HG02938 (cell line): ENCODE measurements at regions not wholly inside any gene's neighbourhood (a gene's known extent, or its start where the extent isn't known, plus 50 kb on each side); places are given as distances from the start of the nearest gene placed in this dataset.

Experiments used
- ATAC-seq: cut with Tn5 transposase; IDR thresholded peaks from one replicate; pipeline ENCODE4 v1.9.1; 2021; ENCODE audit warnings: mild to moderate bottlenecking, moderate library complexity; ENCODE audit not compliant: unreplicated experiment

DNA sequence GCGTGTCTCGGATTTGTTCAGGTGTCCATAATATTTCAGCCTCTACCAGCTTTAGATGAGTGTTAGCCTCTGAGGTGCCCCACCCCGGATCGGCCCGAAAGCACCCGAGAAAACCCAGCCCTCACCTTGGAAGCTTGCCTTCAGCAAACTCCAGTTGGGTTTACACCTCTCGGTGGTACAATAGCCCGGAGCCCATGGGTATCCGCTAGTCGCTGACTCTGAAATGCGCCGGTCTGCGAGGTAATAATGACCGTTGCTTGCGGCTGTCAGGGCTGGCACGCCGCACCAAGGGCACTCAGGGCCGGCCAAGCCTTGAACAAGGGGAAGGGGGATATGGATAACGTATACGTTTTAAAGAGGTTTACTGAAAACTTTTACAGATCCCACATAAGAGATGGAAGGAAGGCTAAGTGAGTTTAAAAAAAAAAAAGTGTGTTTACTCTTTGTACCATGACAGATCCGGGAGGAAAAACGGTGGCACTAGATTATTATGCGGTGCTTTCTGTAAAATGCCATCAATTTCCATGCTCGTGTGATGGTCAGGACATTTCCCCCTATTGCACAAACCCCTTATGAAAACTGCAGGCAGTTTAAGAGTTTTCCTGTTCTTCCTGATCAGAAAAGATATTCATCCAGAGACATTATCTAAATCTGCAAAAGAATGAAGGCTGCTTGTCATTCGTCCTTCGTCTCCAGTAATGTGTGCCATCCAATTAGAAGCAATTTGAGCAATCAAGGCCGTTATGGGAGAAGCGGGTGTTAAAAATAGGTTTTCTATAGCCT, 124.2 kb downstream of the TMEM161B start:
- no peak for ATAC-seq

DNA sequence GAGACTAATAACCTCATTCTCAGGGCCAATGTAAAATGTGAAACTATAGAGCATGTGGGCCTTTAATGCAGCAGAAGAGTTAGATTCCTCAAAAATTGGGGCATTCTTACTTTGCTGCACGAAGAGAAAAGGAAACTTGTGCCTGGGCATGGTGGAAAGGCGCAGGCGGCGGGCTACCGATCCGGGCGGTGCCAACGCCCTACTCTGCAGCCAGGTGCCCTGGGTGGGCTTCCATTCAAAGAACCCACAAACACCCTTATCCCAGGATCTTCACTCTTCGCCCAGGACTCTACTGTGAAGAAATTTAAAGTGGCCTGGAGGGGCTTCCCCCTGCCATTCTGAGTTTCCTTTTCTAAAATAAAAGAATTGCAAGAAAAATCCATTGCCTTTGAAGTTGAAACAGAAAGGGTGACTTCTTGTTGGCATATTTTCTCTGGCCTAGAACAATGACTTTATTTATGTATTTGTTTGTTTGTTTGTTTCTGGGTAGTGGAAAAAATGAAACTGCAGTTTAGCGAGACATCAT, 124.9 kb downstream of the TMEM161B start:
- ATAC-seq, result no peak

DNA sequence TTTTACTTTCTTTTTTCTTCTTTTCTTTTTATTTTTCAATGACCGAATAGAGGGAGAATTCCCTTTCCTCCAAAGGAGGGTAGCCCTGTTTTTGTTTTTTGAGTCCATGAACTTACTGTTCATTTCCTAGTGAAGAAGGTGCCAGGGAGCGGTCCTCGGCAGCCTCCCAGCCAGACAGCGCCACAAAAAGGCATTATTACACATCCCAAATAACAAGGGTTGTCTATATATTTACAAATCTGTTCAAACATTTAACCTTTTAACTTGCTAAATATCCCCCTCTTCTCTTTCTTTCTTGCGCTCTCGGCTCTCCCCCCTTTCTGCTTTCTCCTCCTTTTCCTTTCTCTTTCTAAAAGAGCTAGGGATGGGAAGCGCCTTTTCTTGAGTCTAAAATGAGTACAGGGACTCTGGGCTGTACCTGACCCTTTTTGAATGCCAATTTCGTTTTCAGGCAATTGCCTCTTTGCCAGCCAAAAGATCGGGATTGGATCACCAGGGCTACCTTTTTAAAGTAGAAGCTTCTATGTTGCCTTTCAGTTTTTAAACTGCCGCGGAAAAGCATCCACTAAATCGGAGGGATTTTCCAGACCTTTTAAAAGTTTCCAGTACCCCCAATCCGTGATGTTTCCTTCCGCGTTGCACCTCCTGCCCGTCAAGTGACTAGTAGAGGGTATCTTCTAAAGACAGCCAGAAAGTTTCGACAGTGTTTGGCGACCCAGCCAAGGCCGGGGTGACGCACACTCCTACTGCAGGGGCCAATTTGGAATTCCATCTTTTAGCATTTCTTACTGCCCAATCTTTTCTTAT, 125.6 kb downstream of the TMEM161B start:
- no peak for ATAC-seq

DNA sequence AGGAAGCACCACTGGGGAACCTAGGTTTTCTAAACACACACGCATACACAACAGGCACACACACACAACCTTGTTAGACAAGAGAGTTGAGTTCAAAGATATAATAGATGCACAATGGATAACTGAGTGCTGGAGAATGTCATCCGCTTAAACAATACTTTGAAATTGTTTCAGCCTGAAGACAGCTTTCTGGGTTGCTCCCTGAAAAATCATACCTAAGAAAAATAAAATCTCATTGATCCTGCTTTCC, 126.1 kb downstream of the TMEM161B start:
- no peak for ATAC-seq

DNA sequence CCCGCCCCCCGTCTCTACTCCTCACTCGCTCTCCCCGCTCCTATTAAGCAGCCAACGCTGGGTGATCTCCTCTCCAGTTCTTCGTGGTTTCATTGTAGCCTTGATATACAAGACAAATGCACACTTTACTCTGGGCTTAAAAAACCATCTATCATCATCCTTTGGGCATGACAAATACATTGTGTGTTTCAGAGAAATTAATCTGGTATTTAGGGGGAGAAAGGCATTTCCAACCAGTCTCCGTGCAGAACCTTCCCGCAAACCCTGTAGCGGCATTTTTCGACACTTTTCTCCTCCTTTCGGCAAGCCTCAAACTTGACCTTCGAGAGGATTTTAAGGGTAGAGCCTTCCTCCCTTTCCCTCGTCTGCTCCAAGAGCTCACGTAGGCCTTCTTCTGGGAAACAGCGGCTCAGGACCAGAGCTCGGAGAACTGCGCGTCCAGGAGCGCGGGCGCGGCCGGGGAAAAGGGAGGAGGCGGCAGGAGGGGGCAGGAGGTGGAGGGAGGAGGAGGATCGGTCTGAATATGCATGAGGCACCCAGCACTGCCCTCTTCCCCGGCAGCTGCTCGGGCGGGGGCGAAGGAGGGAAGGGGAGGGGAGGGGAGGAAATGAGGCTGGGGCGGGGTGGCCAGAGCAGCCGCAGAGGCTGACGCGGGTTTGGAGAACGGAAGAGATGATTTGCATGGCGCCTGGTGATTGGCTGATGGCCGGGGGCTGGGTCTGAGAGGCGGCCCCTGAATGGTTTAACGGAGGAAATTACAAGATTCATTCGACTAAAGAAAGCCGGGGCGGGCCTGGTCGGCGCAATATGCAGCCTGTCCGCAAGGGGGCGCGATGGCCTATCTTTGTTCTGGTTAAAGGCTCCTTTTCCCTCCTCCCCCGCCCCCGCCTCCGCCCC, 127.5 kb downstream of the TMEM161B start:
- ATAC-seq, result peak; percentile 93

DNA sequence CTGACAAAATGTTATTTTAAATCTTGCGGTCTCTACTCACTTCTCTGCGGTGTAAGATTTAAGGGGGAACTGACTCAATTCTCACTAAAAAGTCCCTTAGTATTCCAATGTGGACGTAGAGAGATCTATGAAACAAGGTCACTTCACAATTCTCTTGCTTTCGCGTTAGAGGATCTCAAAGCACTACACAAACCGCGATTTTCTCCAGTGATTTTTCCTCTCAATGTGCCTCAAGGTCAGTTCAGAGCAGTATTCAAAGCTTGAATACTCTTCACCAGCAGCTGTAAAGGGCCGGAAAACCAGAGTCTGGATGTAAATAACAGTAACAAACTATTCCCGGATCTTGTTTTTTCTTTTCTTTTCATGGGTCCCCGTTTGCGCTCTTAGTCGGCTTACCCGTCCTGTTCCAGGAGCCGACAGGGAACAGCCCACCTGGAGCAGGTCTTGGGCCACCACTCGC, 128.2 kb downstream of the TMEM161B start:
- no peak for ATAC-seq

DNA sequence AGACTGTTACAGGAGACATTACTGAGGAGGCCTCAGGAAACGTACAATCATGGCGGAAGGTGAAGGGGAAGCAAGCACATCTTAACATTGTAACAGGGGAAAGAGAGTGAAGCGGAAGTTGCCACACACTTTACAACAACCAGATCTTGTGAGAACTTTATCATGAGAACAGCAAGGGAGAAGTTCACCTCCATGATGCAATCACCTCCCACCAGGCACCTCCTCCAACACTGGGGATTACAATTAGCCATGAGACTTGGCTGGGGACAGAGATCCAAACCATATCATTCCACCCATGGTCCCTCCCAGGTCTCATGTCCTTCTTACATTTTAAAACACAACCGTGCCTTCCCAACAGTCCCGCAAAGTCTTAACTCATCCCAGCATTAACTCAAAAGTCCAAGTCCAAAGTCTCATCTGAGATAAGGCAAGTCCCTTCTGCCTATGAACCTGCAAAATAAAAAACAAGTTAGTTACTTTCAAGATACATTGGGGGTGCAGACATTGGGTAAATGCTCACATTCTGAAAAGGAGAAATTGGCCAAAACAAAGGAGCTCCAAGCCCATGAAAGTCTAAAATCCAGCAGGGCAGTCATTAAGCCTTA, 138.3 kb downstream of the TMEM161B start:
- ATAC-seq, result no peak

DNA sequence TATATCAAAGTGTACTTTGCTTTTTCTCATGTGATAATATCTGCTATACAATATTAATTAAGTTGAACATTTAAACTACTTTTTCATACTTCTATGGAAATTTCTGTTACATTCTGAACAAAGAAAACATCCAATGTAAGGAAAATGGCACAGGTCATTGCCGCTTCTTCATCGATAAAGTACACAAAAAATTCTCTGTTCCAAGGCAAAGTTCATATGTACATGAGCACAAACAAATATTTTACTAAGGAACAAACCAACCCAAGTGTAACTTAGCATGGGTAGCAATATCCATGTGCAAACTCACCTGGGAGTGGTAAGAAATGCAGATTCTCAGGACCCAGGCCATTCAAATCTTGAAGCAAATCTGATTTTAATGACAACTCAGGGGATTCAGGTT, 139.8 kb downstream of the TMEM161B start:
- ATAC-seq, result no peak

DNA sequence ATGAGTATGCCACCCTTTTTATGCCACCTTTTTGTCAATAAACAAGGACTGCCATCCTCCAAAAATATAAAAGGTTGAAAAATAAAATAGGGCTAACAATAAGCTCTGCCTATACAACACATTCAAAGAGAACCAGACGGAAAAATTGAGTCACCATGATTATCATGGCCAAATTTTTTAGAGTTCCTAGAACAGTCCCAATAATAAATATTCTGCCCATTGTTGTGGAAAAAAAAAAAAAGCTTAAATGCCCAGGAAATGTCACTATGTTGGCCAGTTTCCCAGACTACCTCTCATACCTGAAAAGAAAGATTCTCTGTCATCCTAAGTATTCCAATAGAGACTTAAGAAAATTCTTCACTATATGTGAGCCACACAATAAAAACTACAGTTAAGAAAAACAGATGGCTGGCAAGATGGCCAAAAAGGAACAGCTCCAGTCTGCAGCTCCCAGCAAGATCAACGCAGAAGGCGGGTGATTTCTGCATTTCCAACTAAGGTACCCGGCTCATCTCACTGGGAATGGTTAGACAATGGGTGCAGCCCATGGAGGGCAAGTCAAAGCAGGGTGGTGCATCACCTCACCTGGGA, 149.0 kb downstream of the TMEM161B start:
- ATAC-seq, result no peak

DNA sequence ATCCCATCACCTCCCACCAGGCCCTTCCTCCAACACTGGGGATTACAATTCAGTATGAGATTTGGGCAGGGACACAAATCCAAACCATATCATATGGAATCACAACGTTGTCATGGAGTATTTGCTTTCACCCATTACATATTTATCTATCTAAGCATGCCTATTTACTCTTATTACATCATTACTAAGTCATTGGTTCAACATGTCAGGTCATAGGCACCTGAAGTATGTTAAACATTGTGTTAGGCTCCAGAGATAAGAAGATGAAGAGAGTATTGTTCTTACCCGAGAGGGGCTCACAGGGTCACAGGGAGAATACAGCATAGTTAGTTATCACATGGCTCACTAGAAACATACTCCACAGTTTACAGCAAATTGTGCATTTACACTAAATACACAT, 150.5 kb downstream of the TMEM161B start:
- no peak for ATAC-seq

DNA sequence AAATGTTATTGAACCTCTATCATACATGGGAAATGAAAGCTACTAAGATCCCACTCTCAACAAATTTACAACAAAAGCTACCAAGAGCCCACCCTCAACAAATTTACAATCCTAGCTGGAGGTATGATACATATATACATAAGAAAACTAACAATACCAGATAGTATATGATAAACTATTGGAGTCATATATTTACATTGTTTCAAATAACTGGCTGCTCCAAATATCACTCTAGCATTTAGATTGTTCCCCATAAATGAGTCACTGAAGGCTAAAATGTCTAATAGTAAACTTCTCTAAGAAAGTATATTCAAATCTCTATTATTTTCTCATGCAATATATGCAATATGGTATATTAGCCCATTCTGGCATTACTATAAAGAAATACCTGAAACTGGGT, 151.1 kb downstream of the TMEM161B start:
- no peak for ATAC-seq

DNA sequence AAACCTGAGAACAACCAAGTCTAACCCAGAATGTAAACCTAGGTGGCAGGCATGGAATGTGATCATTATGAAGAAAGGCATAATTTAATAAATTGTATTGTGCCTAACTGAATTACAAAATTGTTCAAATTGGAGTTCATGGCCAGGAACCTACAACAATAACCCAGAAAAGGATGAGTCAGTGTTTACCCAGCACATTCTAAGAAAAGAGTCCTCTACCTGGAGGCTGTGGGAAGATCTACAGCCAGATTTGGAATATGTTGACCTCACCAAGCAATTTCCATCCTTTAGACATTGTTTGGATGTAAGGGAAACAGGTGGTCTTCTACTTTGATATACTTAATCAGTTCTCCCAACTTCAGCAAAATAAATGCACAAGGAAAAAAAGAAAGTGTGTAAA, 152.2 kb downstream of the TMEM161B start:
- ATAC-seq, result no peak

DNA sequence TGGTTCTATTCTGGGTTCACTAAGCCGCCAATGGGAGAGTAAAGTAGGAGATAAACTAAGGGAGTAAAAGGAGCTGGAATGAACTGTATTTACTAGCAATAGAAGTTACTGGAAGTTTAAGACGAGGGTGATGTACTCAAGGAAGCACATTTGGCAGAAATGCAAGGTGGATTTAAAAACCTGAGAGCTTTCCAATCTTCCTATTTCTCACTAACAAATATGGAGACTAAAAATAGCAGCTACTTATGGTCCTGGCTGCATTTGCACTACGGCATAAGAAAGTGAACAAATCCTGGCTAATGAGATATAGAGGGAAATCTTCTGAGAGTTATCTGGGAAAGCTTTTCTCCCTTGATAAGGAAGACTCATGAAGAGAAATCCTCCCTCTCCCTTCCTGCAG, 153.4 kb downstream of the TMEM161B start:
- ATAC-seq, result no peak

DNA sequence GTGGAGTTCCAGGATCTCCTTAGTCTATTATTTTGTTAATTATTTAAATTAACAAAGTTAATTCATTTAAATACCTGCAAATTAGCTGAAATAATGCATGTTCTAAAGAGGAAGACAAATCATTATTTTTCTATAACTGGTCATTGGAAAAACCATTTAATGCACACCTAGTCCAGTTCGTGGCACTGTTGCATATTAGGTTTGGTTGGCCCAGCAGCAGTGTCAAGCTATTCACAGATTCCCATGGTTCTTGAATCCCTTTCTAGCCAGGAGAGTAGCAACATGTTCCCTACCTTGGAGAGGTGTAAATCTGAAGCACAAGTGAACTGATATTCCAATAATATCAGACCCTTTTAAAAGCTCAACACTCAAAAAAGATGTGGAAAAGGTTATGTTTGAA, 155.2 kb downstream of the TMEM161B start:
- ATAC-seq, result no peak

DNA sequence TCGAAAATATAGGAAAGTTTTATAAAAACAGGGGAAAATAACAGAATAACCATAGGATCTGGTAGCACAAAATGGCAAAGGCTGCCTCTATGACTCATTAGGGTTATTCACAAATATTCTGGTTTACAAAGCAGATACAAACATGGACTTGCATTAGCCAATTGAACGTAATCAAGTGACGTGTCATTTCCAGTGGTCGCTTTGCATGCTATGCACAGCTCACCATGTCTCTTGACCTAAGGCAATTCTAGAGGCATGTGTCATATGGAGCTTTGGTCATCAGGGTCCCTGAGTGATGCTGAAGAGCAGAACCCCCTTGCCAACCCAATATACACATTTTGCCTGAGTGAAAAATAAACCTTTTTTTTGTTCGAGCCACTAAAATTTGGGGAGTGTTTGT, 158.8 kb downstream of the TMEM161B start:
- no peak for ATAC-seq

DNA sequence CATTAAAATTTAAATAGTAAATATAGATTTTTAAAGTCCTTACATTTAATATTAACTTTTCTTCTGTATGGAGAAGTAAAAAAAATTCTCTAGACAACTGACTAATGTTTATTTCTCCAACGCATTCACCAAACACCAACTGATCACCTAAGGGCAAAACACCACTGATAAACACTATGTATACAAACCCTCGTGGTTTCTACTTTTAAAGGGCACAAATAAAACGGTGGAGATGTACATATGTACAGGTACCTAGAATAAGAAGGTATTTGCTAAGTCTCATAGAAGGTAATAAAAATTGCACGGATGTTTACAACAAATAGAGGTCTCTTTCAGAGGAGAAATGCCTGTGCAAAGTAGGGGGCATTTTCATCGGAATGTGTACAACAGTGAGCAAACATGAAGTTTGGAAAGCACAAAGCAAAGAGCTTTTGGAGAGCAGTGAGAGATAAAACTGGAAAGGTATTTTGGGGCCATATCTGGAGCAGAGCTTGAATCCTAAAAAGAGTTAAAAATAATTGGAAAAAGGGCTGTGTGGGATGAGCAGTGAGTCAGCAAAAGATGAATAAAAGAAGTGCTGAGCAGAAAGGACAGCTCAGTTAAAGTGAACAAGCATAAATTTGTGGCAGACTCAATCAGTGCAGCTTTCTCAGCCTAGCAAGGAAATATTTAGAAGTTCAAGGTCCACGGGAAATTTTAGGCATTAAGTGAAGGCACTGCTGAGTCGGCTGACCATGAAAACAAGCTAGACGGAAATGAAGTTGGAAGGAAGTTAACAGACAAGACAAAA, 160.0 kb downstream of the TMEM161B start:
- ATAC-seq, result no peak

DNA sequence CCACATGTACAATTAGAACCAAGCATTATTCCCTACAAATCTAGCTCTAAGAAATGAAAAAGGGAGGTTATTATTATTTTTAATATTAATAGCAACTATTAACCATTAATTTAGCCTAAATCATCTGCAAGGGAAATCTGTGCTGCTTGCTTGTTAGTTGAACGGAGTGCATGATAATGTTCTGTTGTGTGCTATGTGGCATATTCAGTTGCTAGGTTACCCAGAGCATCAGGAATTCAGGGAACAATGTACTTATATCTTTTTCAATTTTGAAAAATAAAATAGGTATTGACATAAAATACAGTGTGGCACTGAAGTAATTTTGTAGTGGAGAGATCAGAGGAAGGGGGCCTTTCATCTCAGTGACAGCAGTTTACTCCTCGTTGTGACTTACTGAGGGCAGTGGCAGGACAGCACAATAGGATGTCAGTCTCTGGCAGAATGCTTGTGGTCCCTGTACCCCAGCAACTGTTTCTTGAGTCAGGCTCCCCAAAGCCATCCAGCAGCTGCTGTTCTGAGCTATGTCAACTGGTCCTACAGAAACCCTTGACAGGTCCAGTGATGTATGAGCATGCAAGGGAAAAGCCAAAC, 173.6 kb downstream of the TMEM161B start:
- no peak for ATAC-seq

DNA sequence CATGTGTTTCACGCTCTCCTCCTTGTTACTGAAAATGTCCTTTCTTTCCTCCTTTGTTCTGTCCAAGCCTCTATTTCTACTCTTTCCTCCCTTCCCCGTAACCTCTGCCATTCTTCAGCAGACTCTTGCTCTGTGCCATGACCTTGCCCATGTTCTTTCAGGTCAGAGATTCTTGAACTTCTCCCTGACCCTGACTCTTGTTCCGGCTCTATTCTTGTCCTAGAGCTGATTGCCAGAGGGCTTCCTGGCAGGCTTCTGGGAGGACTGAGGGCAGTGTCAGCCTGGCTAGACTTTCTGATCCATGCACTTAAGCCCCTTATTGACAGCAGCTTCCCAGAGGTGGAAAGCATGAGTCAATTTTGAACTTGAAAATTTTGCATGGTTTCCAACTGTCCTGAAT, 174.2 kb downstream of the TMEM161B start:
- ATAC-seq, result no peak

DNA sequence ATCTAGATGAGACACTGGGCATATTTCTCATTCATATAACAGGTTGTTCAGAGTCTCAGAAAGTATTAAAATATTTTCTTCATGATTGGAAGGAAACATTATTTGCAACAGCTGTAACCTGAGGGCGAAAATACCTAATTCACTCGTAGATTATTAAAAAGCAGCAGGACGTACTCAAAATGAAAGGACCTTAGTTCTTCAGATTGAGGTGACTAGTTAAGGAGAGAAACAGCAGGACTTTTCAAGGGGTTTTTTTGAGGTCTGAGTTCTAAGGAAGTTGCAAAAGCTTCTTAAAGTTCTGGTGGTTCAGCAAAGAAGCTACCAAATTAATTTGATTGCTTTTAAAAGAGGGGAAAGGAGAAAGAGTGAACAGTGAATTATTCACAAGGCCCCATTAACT, 174.9 kb downstream of the TMEM161B start:
- ATAC-seq, result no peak
